NB4 (cell line): ENCODE measurements at regions not wholly inside any gene's neighbourhood (a gene's known extent, or its start where the extent isn't known, plus 50 kb on each side); places are given as distances from the start of the nearest gene placed in this dataset.
"Not testable (repeated sequence)": the region's sequence is repeated elsewhere in the genome, so short reads cannot be mapped to it uniquely, and the experiment has no call there.

ENCODE experiments used
- DNase-seq: peaks from one replicate; pipeline ENCODE4 v3.0.0; 2010; ENCODE audit warnings: low read depth
- H3K4me3 ChIP-seq: one replicate; pipeline ENCODE4 v1.5.1; 2011; ENCODE audit warnings: mild to moderate bottlenecking, low read depth, low read length, moderate library complexity
- MYC ChIP-seq: IDR thresholded peaks from 2 replicates; pipeline ENCODE4 v1.6.1; 2011; ENCODE audit warnings: low read depth, low read length
- POLR2A ChIP-seq: IDR thresholded peaks from 2 replicates; pipeline ENCODE4 v1.6.1; 2011; ENCODE audit warnings: mild to moderate bottlenecking; ENCODE audit not compliant: insufficient read length; ENCODE audit errors: extremely low read depth
- TF ChIP-seq, protein P1 (sequence below): IDR thresholded peaks from 2 replicates; pipeline ENCODE4 v1.6.1; 2011; ENCODE audit warnings: low read depth, low read length
- TF ChIP-seq, protein P2 (sequence below): IDR thresholded peaks from one replicate; pipeline ENCODE4 v1.5.1; 2012; ENCODE audit warnings: low read depth, low read length

- no peak overlapping the region for H3K4me3 ChIP-seq
- TF ChIP-seq POLR2A: no peak
- TF ChIP-seq, protein P1, sequence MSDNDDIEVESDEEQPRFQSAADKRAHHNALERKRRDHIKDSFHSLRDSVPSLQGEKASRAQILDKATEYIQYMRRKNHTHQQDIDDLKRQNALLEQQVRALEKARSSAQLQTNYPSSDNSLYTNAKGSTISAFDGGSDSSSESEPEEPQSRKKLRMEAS: no peak
- TF ChIP-seq MYC: no peak
- TF ChIP-seq, protein P2, sequence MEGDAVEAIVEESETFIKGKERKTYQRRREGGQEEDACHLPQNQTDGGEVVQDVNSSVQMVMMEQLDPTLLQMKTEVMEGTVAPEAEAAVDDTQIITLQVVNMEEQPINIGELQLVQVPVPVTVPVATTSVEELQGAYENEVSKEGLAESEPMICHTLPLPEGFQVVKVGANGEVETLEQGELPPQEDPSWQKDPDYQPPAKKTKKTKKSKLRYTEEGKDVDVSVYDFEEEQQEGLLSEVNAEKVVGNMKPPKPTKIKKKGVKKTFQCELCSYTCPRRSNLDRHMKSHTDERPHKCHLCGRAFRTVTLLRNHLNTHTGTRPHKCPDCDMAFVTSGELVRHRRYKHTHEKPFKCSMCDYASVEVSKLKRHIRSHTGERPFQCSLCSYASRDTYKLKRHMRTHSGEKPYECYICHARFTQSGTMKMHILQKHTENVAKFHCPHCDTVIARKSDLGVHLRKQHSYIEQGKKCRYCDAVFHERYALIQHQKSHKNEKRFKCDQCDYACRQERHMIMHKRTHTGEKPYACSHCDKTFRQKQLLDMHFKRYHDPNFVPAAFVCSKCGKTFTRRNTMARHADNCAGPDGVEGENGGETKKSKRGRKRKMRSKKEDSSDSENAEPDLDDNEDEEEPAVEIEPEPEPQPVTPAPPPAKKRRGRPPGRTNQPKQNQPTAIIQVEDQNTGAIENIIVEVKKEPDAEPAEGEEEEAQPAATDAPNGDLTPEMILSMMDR: no peak
- DNase-seq: no peak
Measured at GRCh38 chr9:30522486-30522885, 1862.0 kb upstream of the ACO1 start.

- DNase-seq: no peak
- no peak overlapping the region for H3K4me3 ChIP-seq
- TF ChIP-seq MYC: no peak
- no peak for TF ChIP-seq POLR2A
- TF ChIP-seq, protein P1: no peak
- TF ChIP-seq, protein P2: no peak
Measured at GRCh38 chr9:30524311-30524710, 1860.1 kb upstream of the ACO1 start.

GRCh38 chr9:30534455-30534854 is 1850.0 kb upstream of the ACO1 start:
- no peak overlapping the region for H3K4me3 ChIP-seq
- TF ChIP-seq, protein P1: no peak
- TF ChIP-seq, protein P2: no peak
- no peak for TF ChIP-seq MYC
- no peak for TF ChIP-seq POLR2A
- DNase-seq: no peak

GRCh38 chr9:30534896-30535295 is 1849.5 kb upstream of the ACO1 start:
- DNase-seq: no peak
- TF ChIP-seq, protein P1: no peak
- TF ChIP-seq, protein P2: no peak
- TF ChIP-seq POLR2A (no peak), MYC (no peak)
- no peak overlapping the region for H3K4me3 ChIP-seq

GRCh38 chr9:30536494-30536893 is 1847.9 kb upstream of the ACO1 start:
- DNase-seq: no peak
- H3K4me3 ChIP-seq: no peak overlapping the region
- TF ChIP-seq, protein P2: no peak
- TF ChIP-seq, protein P1: no peak
- TF ChIP-seq POLR2A (no peak), MYC (no peak)

- not testable (repeated sequence) for H3K4me3 ChIP-seq, DNase-seq
Measured at GRCh38 chr9:30539696-30540095, 1844.7 kb upstream of the ACO1 start.
